Spleen (tissue), 11 donors: ENCODE measurements at regions not wholly inside any gene's neighbourhood (a gene's known extent, or its start where the extent isn't known, plus 50 kb on each side); places are given as distances from the start of the nearest gene placed in this dataset.

Experiments
- DNase-seq: peaks from one replicate; pipeline ENCODE4 v3.0.0-alpha.2; 2020
- H3K27ac ChIP-seq, 8 donors: fragments of 200-600 bp; sonication (generic) in 7 of 8; 1 replicate in 4 of 8; 2 replicates in 4 of 8; pipeline versions ENCODE4 v1.5.0 to v1.8.0; 2016 to 2021; ENCODE audit warnings: inconsistent platforms in 4 of 8, mild to moderate bottlenecking in 4 of 8, moderate library complexity in 1 of 8
- H3K27me3 ChIP-seq, 7 donors: fragments of 200-600 bp; sonication (generic) in 6 of 7; replicated peaks in 1 of 7; 1 replicate in 4 of 7; 2 replicates in 3 of 7; pipeline versions ENCODE4 v1.5.0 to v1.8.0; 2016 to 2021; ENCODE audit warnings: inconsistent platforms in 3 of 7, mild to moderate bottlenecking in 1 of 7
- H3K36me3 ChIP-seq, 6 donors: fragments of 200-600 bp; sonication (generic) in 5 of 6; 1 replicate in 4 of 6; 2 replicates in 2 of 6; pipeline versions ENCODE4 v1.5.0 to v1.8.0; 2016 to 2021; ENCODE audit warnings: inconsistent platforms in 2 of 6
- H3K4me1 ChIP-seq, 6 donors: fragments of 200-600 bp; sonication (generic) in 5 of 6; 1 replicate in 3 of 6; 2 replicates in 3 of 6; pipeline versions ENCODE4 v1.5.0 to v1.8.0; 2016 to 2021; ENCODE audit warnings: inconsistent platforms in 3 of 6
- H3K4me3 ChIP-seq, 8 donors: fragments of 200-600 bp; sonication (generic) in 7 of 8; 1 replicate in 4 of 8; 2 replicates in 4 of 8; pipeline versions ENCODE4 v1.5.0 to v1.8.0; 2016 to 2021; ENCODE audit warnings: inconsistent platforms in 4 of 8, mild to moderate bottlenecking in 4 of 8, moderate library complexity in 2 of 8
- H3K9me3 ChIP-seq, 8 donors: fragments of 200-600 bp; sonication (generic) in 7 of 8; 1 replicate in 4 of 8; 2 replicates in 4 of 8; pipeline versions ENCODE4 v1.5.0 to v1.8.0; 2016 to 2021; ENCODE audit warnings: inconsistent platforms in 4 of 8
- CTCF ChIP-seq, 11 experiments: fragments of 200-600 bp in 7 of 11; fragments of 450-650 bp in 4 of 11; sonication (generic) in 4 of 11; IDR thresholded peaks in 8 of 11; conservative IDR thresholded peaks in 3 of 11; 1 replicate in 7 of 11; 2 replicates in 4 of 11; pipeline versions ENCODE4 v1.4.0 to v1.8.0; 2016 to 2021; ENCODE audit warnings: antibody characterized with exemption in 11 of 11, inconsistent platforms in 4 of 11, mild to moderate bottlenecking in 1 of 11
- POLR2A ChIP-seq, 3 donors: fragments of 450-650 bp; IDR thresholded peaks; one replicate each; pipeline ENCODE4 v1.5.1; 2017; ENCODE audit warnings: antibody characterized with exemption in 3 of 3, mild to moderate bottlenecking in 1 of 3
- POLR2AphosphoS5 ChIP-seq, 3 donors: sonication (generic); formaldehyde crosslinking; IDR thresholded peaks; one replicate each; pipeline ENCODE4 v1.5.1; 2017; ENCODE audit warnings: antibody characterized with exemption in 3 of 3
- WGBS, 5 donors: extraction: QIAGEN DNeasy Blood & Tissue Kit in 3 of 5; methylation state at CpG; one replicate each; pipeline versions ENCODE4 v1.1.5 to v1.1.7; 2013 to 2018; 5-methylcytosine and 5-hydroxymethylcytosine counted together
- intact Hi-C: fragments of 100-400 bp; cut with DNase I; formaldehyde crosslinking; loops from one replicate; pipeline ENCODE4 v1.15.0; 2023; ENCODE audit warnings: low total_unique reads
- donor health status: healthy with polysubstance abuse.
- donor health status: DM: no; HTN: no; CAD: no; lungs with moderate emphysema.
- donor health status: DM: no; HTN: no; CAD: no.
- donor health status: Bipolar disorder and iron deficiency.
- donor health status: healthy.
- donor health status: DM: no; HTN: no; CAD: no.
- donor health status: DM: yes; HTN: yes; CAD: no.

DNA sequence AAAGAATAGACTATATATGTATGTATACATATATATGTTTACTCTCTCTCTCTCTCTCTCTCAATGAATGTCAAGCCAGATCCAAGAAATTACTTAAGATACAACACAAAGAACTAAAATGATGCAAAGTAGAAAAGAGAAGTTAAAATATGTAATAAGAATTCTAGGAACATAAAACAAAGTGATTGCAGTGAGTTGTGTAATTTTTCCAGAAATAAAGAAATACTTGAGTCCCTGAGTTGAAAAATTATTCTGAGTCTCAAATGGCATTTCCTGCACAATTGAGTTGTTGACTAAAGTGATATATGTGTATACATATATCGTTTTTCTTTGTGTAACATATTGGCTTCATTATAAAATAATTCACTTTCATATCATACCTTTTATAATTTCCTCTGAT, 262.4 kb downstream of the INSIG2 start:
- peaks cover 0 to 3% (median 0%) of the 10 kb centered on the region in 7 donors for H3K27me3 ChIP-seq
- no peak for DNase-seq
- TF ChIP-seq POLR2AphosphoS5 (IDR thresholded peaks at IDR 0.05) (no peak), POLR2A (IDR thresholded peaks at IDR 0.05) (no peak), CTCF (IDR thresholded peaks at IDR 0.05 in 8 of 11, conservative IDR thresholded peaks at IDR 0.05 in 3 of 11) (no peak)
- intact Hi-C loops = no loop called here
- H3K36me3 ChIP-seq = no peaks in the 10 kb centered on the region
- 48 to 65% (median 51%) methylated on average over 1 of the region's 1 CpG for WGBS, 5 donors
- H3K27ac ChIP-seq = no peak overlapping the region
- no peak overlapping the region for H3K4me3 ChIP-seq
- H3K9me3 ChIP-seq = no peaks in the 10 kb centered on the region
- no peaks in the 10 kb centered on the region for H3K4me1 ChIP-seq

DNA sequence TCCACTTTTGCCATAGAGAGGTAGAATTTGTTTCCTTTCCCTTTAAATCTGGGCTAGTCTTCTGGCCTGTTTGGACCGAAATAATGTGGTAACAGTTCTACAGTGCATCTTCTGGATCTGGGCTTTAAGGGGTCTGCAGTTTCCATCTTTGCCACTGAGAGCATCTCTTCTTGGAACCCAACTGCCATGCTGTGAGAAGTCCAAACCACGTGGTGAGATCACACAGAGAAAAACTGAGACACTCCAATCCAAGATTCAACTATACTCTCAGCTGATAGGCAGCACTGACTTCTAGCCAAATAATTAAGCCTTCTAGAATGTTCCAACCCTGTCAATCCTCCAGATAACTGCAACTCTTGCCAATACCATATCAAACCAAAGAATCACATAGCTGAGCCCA, 261.1 kb downstream of the INSIG2 start:
- TF ChIP-seq POLR2AphosphoS5 (IDR thresholded peaks at IDR 0.05) (no peak), CTCF (IDR thresholded peaks at IDR 0.05 in 8 of 11, conservative IDR thresholded peaks at IDR 0.05 in 3 of 11) (no peak), POLR2A (IDR thresholded peaks at IDR 0.05) (no peak)
- H3K4me1 ChIP-seq = no peaks in the 10 kb centered on the region
- H3K36me3 ChIP-seq = no peaks in the 10 kb centered on the region
- H3K4me3 ChIP-seq = no peak overlapping the region
- intact Hi-C loops = no loop called here
- 66 to 85% (median 73%) methylated on average over 2 of the region's 2 CpGs for WGBS, 5 donors
- H3K27ac ChIP-seq = no peak overlapping the region
- H3K27me3 ChIP-seq = peaks cover 0 to 6% (median 0%) of the 10 kb centered on the region in 7 donors
- DNase-seq = no peak
- no peaks in the 10 kb centered on the region for H3K9me3 ChIP-seq

GRCh38 chr2:118348380-118349034, 260.2 kb downstream of the INSIG2 start:
- Histone ChIP-seq H3K4me3 (no peak overlapping the region), H3K27me3 (peaks cover 0 to 11% (median 0%) of the 10 kb centered on the region in 7 donors), H3K4me1 (no peaks in the 10 kb centered on the region), H3K36me3 (no peaks in the 10 kb centered on the region), H3K27ac (no peak overlapping the region), H3K9me3 (no peaks in the 10 kb centered on the region)
- no peak for DNase-seq
- intact Hi-C loops = no loop called here
- 65 to 78% (median 72%) methylated on average over 4 of the region's 4 CpGs for WGBS, 5 donors
- no peak for TF ChIP-seq POLR2A (IDR thresholded peaks at IDR 0.05)
- no peak for TF ChIP-seq POLR2AphosphoS5 (IDR thresholded peaks at IDR 0.05)

GRCh38 chr2:118345465-118345864, 257.2 kb downstream of the INSIG2 start:
- H3K36me3 ChIP-seq = no peaks in the 10 kb centered on the region
- 62 to 71% (median 67%) methylated on average over 3 of the region's 3 CpGs for WGBS, 5 donors
- H3K4me1 ChIP-seq = no peaks in the 10 kb centered on the region
- DNase-seq = no peak
- H3K27me3 ChIP-seq = peaks cover 0 to 12% (median 0%) of the 10 kb centered on the region in 7 donors
- no peak overlapping the region for H3K4me3 ChIP-seq
- intact Hi-C loops = no loop called here
- no peak overlapping the region for H3K27ac ChIP-seq
- H3K9me3 ChIP-seq = peaks cover 0 to 6% (median 3%) of the 10 kb centered on the region in 8 donors
- TF ChIP-seq POLR2A (IDR thresholded peaks at IDR 0.05) (no peak), CTCF (IDR thresholded peaks at IDR 0.05 in 8 of 11, conservative IDR thresholded peaks at IDR 0.05 in 3 of 11) (no peak), POLR2AphosphoS5 (IDR thresholded peaks at IDR 0.05) (no peak)
